ENCODE measurements at regions not wholly inside any gene's neighbourhood (a gene's known extent, or its start where the extent isn't known, plus 50 kb on each side); places are given as distances from the start of the nearest gene placed in this dataset.
"Not testable (repeated sequence)": the region's sequence is repeated elsewhere in the genome, so short reads cannot be mapped to it uniquely, and the experiment has no call there.

- H3K4me1 Mint-ChIP-seq = peaks cover 5 to 44% (median 12%) of the 10 kb centered on the region in 4 donors
- DNase-seq (no peak), ATAC-seq (no peak)
- H3K27me3 Mint-ChIP-seq = peaks cover 0 to 9% (median 3%) of the 10 kb centered on the region in 5 donors
- H3K9me3 Mint-ChIP-seq = peaks cover 0 to 2% (median 0%) of the 10 kb centered on the region in 9 donors
- POLR2A ChIA-PET = no interaction called here
- H3K36me3 Mint-ChIP-seq = peaks cover 0 to 4% (median 0%) of the 10 kb centered on the region in 3 donors
- H3K27ac Mint-ChIP-seq = peak overlapping the region in 1 of 10 donors; percentile 11
- no peak overlapping the region for H3K4me3 Mint-ChIP-seq
Measured at GRCh38 chr2:8320311-8321066, 361.4 kb upstream of the ID2 start.

GRCh38 chr2:8322634-8323033 lies 359.2 kb upstream of the ID2 start:
- H3K27me3 Mint-ChIP-seq = peaks cover 0 to 4% (median 3%) of the 10 kb centered on the region in 5 donors

GRCh38 chr2:8324164-8324856 lies 357.5 kb upstream of the ID2 start:
- no peaks in the 10 kb centered on the region for H3K9me3 Mint-ChIP-seq
- H3K4me3 Mint-ChIP-seq = peak overlapping the region in 1 of 10 donors; percentile 34
- H3K36me3 Mint-ChIP-seq = no peaks in the 10 kb centered on the region
- no peak for DNase-seq
- POLR2A ChIA-PET = no interaction called here
- peaks cover 8 to 54% (median 13%) of the 10 kb centered on the region in 4 donors for H3K4me1 Mint-ChIP-seq
- peak in 1 of 2 donors; percentile 48 for ATAC-seq
- H3K27ac Mint-ChIP-seq = peak overlapping the region in 3 of 10 donors; percentile 3 to 57 (median 5)
- peaks cover 0 to 4% (median 1%) of the 10 kb centered on the region in 5 donors for H3K27me3 Mint-ChIP-seq

More at GRCh38 chr2:8322634-8323033, 359.2 kb upstream of the ID2 start:
- no peak for DNase-seq
- Mint-ChIP-seq H3K36me3 (no peaks in the 10 kb centered on the region), H3K9me3 (no peaks in the 10 kb centered on the region), H3K27ac (no peak overlapping the region), H3K4me3 (peak overlapping the region in 1 of 10 donors; percentile 0), H3K4me1 (peaks cover 5 to 45% (median 12%) of the 10 kb centered on the region in 4 donors)
- POLR2A ChIA-PET = no interaction called here
- no peak for ATAC-seq

GRCh38 chr2:8324901-8325300 lies 357.0 kb upstream of the ID2 start:
- Mint-ChIP-seq H3K27ac (peak overlapping the region in 1 of 10 donors; percentile 57), H3K4me1 (peaks cover 8 to 60% (median 15%) of the 10 kb centered on the region in 4 donors), H3K36me3 (no peaks in the 10 kb centered on the region), H3K9me3 (no peaks in the 10 kb centered on the region), H3K4me3 (no peak overlapping the region), H3K27me3 (peaks cover 0 to 4% (median 1%) of the 10 kb centered on the region in 5 donors)
- ATAC-seq = no peak
- POLR2A ChIA-PET = no interaction called here
- DNase-seq = no peak

- DNase-seq (no peak), ATAC-seq (no peak)
- Mint-ChIP-seq H3K36me3 (no peaks in the 10 kb centered on the region), H3K4me1 (peaks cover 8 to 73% (median 15%) of the 10 kb centered on the region in 4 donors), H3K4me3 (no peak overlapping the region), H3K9me3 (no peaks in the 10 kb centered on the region), H3K27ac (peak overlapping the region in 1 of 10 donors; percentile 69), H3K27me3 (peaks cover 0 to 4% (median 0%) of the 10 kb centered on the region in 5 donors)
- POLR2A ChIA-PET = no interaction called here
Measured at GRCh38 chr2:8327371-8328100, 354.3 kb upstream of the ID2 start.

- ATAC-seq (no peak), DNase-seq (no peak)
- Mint-ChIP-seq H3K4me3 (no peak overlapping the region), H3K27ac (no peak overlapping the region), H3K9me3 (no peaks in the 10 kb centered on the region), H3K4me1 (peaks cover 8 to 72% (median 15%) of the 10 kb centered on the region in 4 donors), H3K36me3 (no peaks in the 10 kb centered on the region), H3K27me3 (peaks cover 0 to 4% (median 0%) of the 10 kb centered on the region in 5 donors)
- POLR2A ChIA-PET = no interaction called here
Measured at GRCh38 chr2:8328217-8328616, 353.6 kb upstream of the ID2 start.

- ATAC-seq (no peak), DNase-seq (no peak)
- peak overlapping the region in 1 of 10 donors; percentile 8 for H3K27ac Mint-ChIP-seq
- H3K4me3 Mint-ChIP-seq = no peak overlapping the region
- H3K9me3 Mint-ChIP-seq = peaks cover 0 to 3% (median 0%) of the 10 kb centered on the region in 9 donors
- H3K36me3 Mint-ChIP-seq = no peaks in the 10 kb centered on the region
- peaks cover 4 to 67% (median 6%) of the 10 kb centered on the region in 4 donors for H3K4me1 Mint-ChIP-seq
- POLR2A ChIA-PET = no interaction called here
- H3K27me3 Mint-ChIP-seq = peaks cover 0 to 4% (median 0%) of the 10 kb centered on the region in 5 donors
Measured at GRCh38 chr2:8329660-8330622, 351.9 kb upstream of the ID2 start.

GRCh38 chr2:8331068-8331467 lies 350.8 kb upstream of the ID2 start:
- H3K27ac Mint-ChIP-seq = peak overlapping the region in 1 of 10 donors; percentile 0
- no peak overlapping the region for H3K4me3 Mint-ChIP-seq
- POLR2A ChIA-PET = no interaction called here
- ATAC-seq = no peak
- H3K9me3 Mint-ChIP-seq = peaks cover 0 to 3% (median 0%) of the 10 kb centered on the region in 9 donors
- peaks cover 0 to 68% (median 6%) of the 10 kb centered on the region in 4 donors for H3K4me1 Mint-ChIP-seq
- DNase-seq = no peak
- H3K27me3 Mint-ChIP-seq = peaks cover 0 to 4% (median 0%) of the 10 kb centered on the region in 5 donors
- H3K36me3 Mint-ChIP-seq = no peaks in the 10 kb centered on the region

- Mint-ChIP-seq H3K27ac (no peak overlapping the region), H3K9me3 (peaks cover 0 to 3% (median 0%) of the 10 kb centered on the region in 9 donors), H3K27me3 (no peaks in the 10 kb centered on the region), H3K4me1 (peaks cover 10 to 68% (median 12%) of the 10 kb centered on the region in 4 donors), H3K4me3 (no peak overlapping the region), H3K36me3 (no peaks in the 10 kb centered on the region)
- ATAC-seq (no peak), DNase-seq (no peak)
- POLR2A ChIA-PET = no interaction called here
Measured at GRCh38 chr2:8332646-8333045, 349.2 kb upstream of the ID2 start.

- Mint-ChIP-seq H3K9me3 (peaks cover 0 to 3% (median 0%) of the 10 kb centered on the region in 9 donors), H3K4me1 (peaks cover 13 to 69% (median 16%) of the 10 kb centered on the region in 4 donors), H3K4me3 (no peak overlapping the region), H3K27me3 (no peaks in the 10 kb centered on the region), H3K27ac (peak overlapping the region in 2 of 10 donors; percentile 11 to 36), H3K36me3 (no peaks in the 10 kb centered on the region)
- DNase-seq (no peak), ATAC-seq (no peak)
- POLR2A ChIA-PET = no interaction called here
Measured at GRCh38 chr2:8333177-8333831, 348.6 kb upstream of the ID2 start.

GRCh38 chr2:8333832-8334187 lies 348.0 kb upstream of the ID2 start:
- ATAC-seq, H3K27me3 Mint-ChIP-seq, H3K36me3 Mint-ChIP-seq, H3K4me3 Mint-ChIP-seq, DNase-seq, POLR2A ChIA-PET, H3K9me3 Mint-ChIP-seq: not testable (repeated sequence)
- Mint-ChIP-seq H3K4me1 (peaks cover 13 to 66% (median 16%) of the 10 kb centered on the region in 4 donors), H3K27ac (peak overlapping the region in 1 of 10 donors; percentile 11)
